Subcutaneous abdominal adipose tissue (tissue), 5 donors: ENCODE measurements at regions not wholly inside any gene's neighbourhood (a gene's known extent, or its start where the extent isn't known, plus 50 kb on each side); places are given as distances from the start of the nearest gene placed in this dataset.
"Not testable (repeated sequence)": the region's sequence is repeated elsewhere in the genome, so short reads cannot be mapped to it uniquely, and the experiment has no call there.

ENCODE experiments used
- H3K27ac ChIP-seq: one replicate; pipeline ENCODE4 v1.7.0; 2013; ENCODE audit warnings: low read depth, mild to moderate bottlenecking, inconsistent platforms, low read length, moderate library complexity
- H3K27me3 ChIP-seq, 5 donors: one replicate each; pipeline ENCODE4 v1.7.0; 2013; ENCODE audit warnings: low read length in 5 of 5, inconsistent platforms in 1 of 5; ENCODE audit not compliant: control insufficient read depth in 5 of 5, insufficient read depth in 4 of 5
- H3K36me3 ChIP-seq, 5 donors: one replicate each; pipeline ENCODE4 v1.7.0; 2013; ENCODE audit warnings: low read length in 5 of 5; ENCODE audit not compliant: control insufficient read depth in 5 of 5, insufficient read depth in 5 of 5
- H3K4me1 ChIP-seq, 5 donors: one replicate each; pipeline ENCODE4 v1.7.0; 2013; ENCODE audit warnings: low read length in 5 of 5, mild to moderate bottlenecking in 3 of 5, moderate library complexity in 1 of 5; ENCODE audit not compliant: control insufficient read depth in 5 of 5, insufficient read depth in 5 of 5
- H3K4me3 ChIP-seq, 5 donors: one replicate each; pipeline ENCODE4 v1.7.0; 2013; ENCODE audit warnings: low read length in 5 of 5, low read depth in 1 of 5
- H3K9ac ChIP-seq, 5 donors: one replicate each; pipeline ENCODE4 v1.7.0; 2013; ENCODE audit warnings: low read length in 5 of 5, mild to moderate bottlenecking in 4 of 5, moderate library complexity in 3 of 5
- H3K9me3 ChIP-seq, 5 donors: one replicate each; pipeline ENCODE4 v1.7.0; 2013; ENCODE audit warnings: low read length in 5 of 5; ENCODE audit not compliant: control insufficient read depth in 5 of 5
- donor health status: healthy.
- donor health status: healthy.
- donor health status: healthy.
- donor health status: healthy.
- donor health status: healthy.

DNA sequence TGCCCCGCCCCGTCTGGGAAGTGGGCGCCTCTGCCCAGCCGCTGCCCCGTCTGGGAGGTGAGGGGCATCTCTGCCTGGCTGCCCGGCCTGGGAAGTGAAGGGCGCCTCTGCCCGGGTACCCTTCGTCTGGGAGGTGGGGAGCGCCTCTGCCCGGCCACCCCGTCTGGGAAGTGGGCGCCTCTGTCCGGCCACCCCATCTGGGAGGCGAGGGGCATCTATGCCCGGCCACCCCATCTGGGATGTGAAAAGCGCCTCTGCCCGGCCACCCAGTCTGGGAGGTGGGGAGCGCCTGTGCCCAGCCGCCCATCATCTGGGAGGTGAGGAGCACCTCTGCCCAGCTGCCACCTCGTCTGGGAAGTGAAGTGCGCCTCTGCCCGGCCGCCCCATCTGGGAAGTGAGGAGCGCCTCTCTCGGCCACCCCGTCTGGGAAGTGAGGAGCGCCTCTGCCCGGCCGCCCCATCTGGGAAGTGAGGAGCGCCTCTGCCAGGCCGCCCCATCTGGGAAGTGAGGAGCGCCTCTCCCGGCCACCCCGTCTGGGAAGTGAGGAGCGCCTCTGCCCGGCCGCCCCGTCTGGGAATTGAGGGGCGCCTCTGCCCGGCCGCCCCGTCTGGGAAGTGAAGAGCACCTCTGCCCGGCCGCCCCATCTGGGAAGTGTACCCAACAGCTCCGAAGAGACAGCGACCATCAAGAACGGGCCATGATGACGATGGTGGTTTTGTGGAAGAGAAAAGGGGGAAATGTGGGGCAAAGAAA, 58.3 kb upstream of the PARP8 start:
- not testable (repeated sequence) for H3K27ac ChIP-seq, H3K9ac ChIP-seq, H3K4me3 ChIP-seq, H3K9me3 ChIP-seq, H3K27me3 ChIP-seq, H3K36me3 ChIP-seq, H3K4me1 ChIP-seq

DNA sequence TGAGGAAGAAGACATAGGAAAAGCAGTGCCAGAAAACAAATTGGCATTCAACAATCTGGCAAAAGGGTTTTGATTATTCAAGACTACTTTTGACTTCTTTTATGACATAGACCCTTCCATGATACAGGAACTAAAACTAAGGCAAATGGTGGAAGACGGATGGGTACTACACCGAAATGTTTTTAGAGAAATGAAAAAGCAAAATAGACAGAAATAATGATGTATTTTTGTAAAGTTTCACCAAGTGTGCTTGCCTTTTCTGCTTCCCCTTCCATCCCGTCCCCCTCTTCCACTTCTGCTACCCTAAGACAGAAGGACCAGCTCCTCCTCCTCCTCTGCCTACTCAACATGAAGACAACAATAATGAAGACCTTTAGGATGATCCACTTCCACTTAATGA, 53.4 kb upstream of the PARP8 start:
- H3K4me1 ChIP-seq, H3K9me3 ChIP-seq, H3K27ac ChIP-seq, H3K4me3 ChIP-seq, H3K9ac ChIP-seq, H3K36me3 ChIP-seq, H3K27me3 ChIP-seq: not testable (repeated sequence)
